Keratinocyte (primary cell): ENCODE measurements at regions not wholly inside any gene's neighbourhood (a gene's known extent, or its start where the extent isn't known, plus 50 kb on each side); places are given as distances from the start of the nearest gene placed in this dataset.
"Not testable (repeated sequence)": the region's sequence is repeated elsewhere in the genome, so short reads cannot be mapped to it uniquely, and the experiment has no call there.

ENCODE experiments used
- DNase-seq: peaks from one replicate; pipeline ENCODE4 v3.0.0-alpha.2; 2011; ENCODE audit warnings: low read depth, missing footprints, low spot score
- FAIRE-seq: peaks from 2 replicates; lab custom pipeline; 2011; peaks lifted over from hg19 to GRCh38; lab: Jason Lieb, UNC
- H2AFZ ChIP-seq: 2 replicates; pipeline ENCODE4 v1.6.0; 2012; ENCODE audit warnings: low read length, control low read depth, inconsistent platforms; ENCODE audit not compliant: control insufficient read depth
- H3K27ac ChIP-seq: 2 replicates; pipeline ENCODE4 v1.5.1; 2011; ENCODE audit warnings: low read length; ENCODE audit not compliant: control insufficient read depth, insufficient read depth
- H3K27me3 ChIP-seq: 3 replicates; pipeline ENCODE4 v1.6.0; 2011; ENCODE audit warnings: low read length; ENCODE audit not compliant: control insufficient read depth, insufficient read depth; ENCODE audit errors: extremely low read depth
- H3K36me3 ChIP-seq, 2 experiments: 2 replicates in 1 of 2; 3 replicates in 1 of 2; pipeline ENCODE4 v1.5.1; 2011; ENCODE audit warnings: low read length in 2 of 2, mild to moderate bottlenecking in 1 of 2; ENCODE audit not compliant: control insufficient read depth in 2 of 2, insufficient read depth in 2 of 2; ENCODE audit errors: extremely low read depth in 1 of 2
- H3K4me1 ChIP-seq: 3 replicates; pipeline ENCODE4 v1.5.1; 2011; ENCODE audit warnings: low read length; ENCODE audit not compliant: control insufficient read depth, insufficient read depth; ENCODE audit errors: extremely low read depth
- H3K4me2 ChIP-seq: 3 replicates; pipeline ENCODE4 v1.6.0; 2011; ENCODE audit warnings: low read depth, low read length; ENCODE audit not compliant: control insufficient read depth, insufficient read depth; ENCODE audit errors: extremely low read depth
- H3K4me3 ChIP-seq, 3 experiments: fragments of 200-600 bp in 1 of 3; sonication (generic) in 1 of 3; 2 replicates in 2 of 3; 3 replicates in 1 of 3; pipeline ENCODE4 v1.5.1; 2011 to 2016; ENCODE audit warnings: low read length in 3 of 3, mild to moderate bottlenecking in 3 of 3, control low read depth in 2 of 3, inconsistent platforms in 1 of 3, low read depth in 1 of 3, mixed read lengths in 1 of 3, mixed run types in 1 of 3, moderate library complexity in 1 of 3; ENCODE audit not compliant: control insufficient read depth in 2 of 3, insufficient read depth in 2 of 3; ENCODE audit errors: extremely low read depth in 1 of 3
- H3K79me2 ChIP-seq: 2 replicates; pipeline ENCODE4 v1.6.0; 2012; ENCODE audit warnings: low read length; ENCODE audit not compliant: control insufficient read depth, insufficient read depth
- H3K9ac ChIP-seq: 3 replicates; pipeline ENCODE4 v1.6.0; 2011; ENCODE audit warnings: low read length; ENCODE audit not compliant: control insufficient read depth, insufficient read depth; ENCODE audit errors: extremely low read depth
- H3K9me1 ChIP-seq: 3 replicates; pipeline ENCODE4 v1.6.0; 2011; ENCODE audit warnings: low read length; ENCODE audit not compliant: control insufficient read depth, insufficient read depth; ENCODE audit errors: extremely low read depth
- H3K9me3 ChIP-seq: 2 replicates; pipeline ENCODE4 v1.5.1; 2012; ENCODE audit warnings: low read depth, low read length; ENCODE audit not compliant: control insufficient read depth
- H4K20me1 ChIP-seq: 3 replicates; pipeline ENCODE4 v1.6.0; 2011; ENCODE audit warnings: low read length; ENCODE audit not compliant: control insufficient read depth, insufficient read depth; ENCODE audit errors: extremely low read depth
- dilution Hi-C: fragments of 300-500 bp; cut with MboI; formaldehyde crosslinking; loops from one replicate; pipeline ENCODE4 v1.7.0; 2020; ENCODE audit warnings: low sequenced_read_pairs; ENCODE audit not compliant: extremely low pct_ligation_motif_present

DNA sequence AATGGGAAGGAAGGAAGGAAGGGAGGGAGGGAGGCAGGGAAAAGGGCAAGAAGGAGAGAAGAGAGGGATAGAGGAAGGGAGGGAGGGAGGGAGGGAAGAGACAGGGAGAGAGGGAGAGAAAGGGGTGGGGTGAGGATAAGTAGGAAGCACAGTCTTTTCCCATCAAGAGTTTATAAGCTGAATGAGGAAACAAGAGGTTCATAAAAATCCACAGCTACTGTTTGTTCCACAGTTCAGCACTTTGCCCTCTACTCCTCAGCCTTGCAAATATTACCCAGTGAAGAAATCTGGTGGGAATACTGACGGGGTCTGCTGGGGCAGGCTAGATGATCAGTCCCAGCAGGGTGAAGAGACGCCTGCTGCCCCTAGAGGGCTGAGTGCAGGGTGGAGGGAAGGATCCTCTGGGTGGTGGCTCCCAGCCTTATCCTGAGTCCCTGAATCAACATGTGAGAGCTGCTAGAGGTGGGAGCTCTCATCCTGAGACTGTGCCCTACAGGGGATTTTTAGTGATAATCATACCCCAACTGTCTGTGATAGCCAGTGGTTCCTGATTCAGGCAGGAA is 233.9 kb upstream of the NBPF12 start:
- DNase-seq, dilution Hi-C loops, H3K27me3 ChIP-seq, H3K4me3 ChIP-seq, H4K20me1 ChIP-seq, H3K27ac ChIP-seq, H3K9me3 ChIP-seq, H3K36me3 ChIP-seq, H3K9me1 ChIP-seq, H2AFZ ChIP-seq, FAIRE-seq, H3K4me2 ChIP-seq, H3K4me1 ChIP-seq, H3K79me2 ChIP-seq, H3K9ac ChIP-seq: not testable (repeated sequence)

DNA sequence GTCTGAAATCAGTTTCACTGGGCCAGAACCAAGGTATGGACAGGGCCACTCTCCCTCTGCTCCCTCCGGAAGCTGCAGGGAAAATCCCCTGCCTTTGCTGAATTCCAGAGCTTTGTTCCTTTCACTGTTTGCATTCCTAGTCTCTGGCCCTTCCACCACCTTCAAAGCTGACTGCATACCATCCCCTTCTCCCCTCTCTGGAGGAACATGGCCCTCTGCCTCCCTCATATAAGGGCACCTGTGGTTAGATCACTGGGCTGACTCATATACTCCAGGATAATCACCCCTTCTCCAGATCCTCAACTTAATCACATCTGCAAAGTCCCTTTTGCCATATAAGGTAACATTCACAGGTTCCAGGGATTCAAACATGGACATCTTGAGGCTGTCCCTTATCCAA is 236.8 kb upstream of the NBPF12 start:
- H3K4me1 ChIP-seq, H3K4me3 ChIP-seq, dilution Hi-C loops, H3K27ac ChIP-seq, H2AFZ ChIP-seq, H4K20me1 ChIP-seq, H3K9me1 ChIP-seq, DNase-seq, H3K4me2 ChIP-seq, H3K9ac ChIP-seq, H3K79me2 ChIP-seq, H3K9me3 ChIP-seq, FAIRE-seq, H3K36me3 ChIP-seq, H3K27me3 ChIP-seq: not testable (repeated sequence)

DNA sequence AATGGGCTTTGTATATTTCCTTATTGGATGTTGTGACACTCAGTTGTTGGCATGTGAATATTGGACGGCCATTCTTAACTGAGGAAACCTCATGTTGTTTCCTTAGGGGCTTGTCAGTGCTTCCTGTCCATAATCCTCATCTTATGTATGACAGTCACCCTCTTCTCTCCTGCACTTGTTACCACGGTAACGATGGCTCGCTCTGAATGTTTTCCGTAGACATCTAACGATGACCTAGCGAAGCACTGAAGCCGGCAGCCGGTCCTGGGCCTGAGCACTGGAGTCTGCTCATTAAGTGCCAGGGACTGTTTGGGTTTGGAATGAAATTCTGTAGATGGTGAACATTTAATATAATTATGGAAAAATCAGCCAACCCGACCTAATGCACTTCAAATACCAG is 242.7 kb upstream of the NBPF12 start:
- H4K20me1 ChIP-seq, dilution Hi-C loops, H3K4me3 ChIP-seq: not testable (repeated sequence)

GRCh38 chr1:146691798-146692197 is 246.3 kb upstream of the NBPF12 start:
- H3K9me1 ChIP-seq, H3K4me3 ChIP-seq, H4K20me1 ChIP-seq, H3K36me3 ChIP-seq, H3K4me2 ChIP-seq, DNase-seq, H3K4me1 ChIP-seq, H3K9me3 ChIP-seq, FAIRE-seq, H3K9ac ChIP-seq, H3K27ac ChIP-seq, dilution Hi-C loops, H2AFZ ChIP-seq, H3K27me3 ChIP-seq, H3K79me2 ChIP-seq: not testable (repeated sequence)

More for the DNA sequence above, 242.7 kb upstream of the NBPF12 start:
- H3K9me1 ChIP-seq, H3K9ac ChIP-seq, H2AFZ ChIP-seq, FAIRE-seq, H3K79me2 ChIP-seq, H3K27ac ChIP-seq, H3K9me3 ChIP-seq, H3K4me2 ChIP-seq, H3K4me1 ChIP-seq, H3K36me3 ChIP-seq, DNase-seq, H3K27me3 ChIP-seq: not testable (repeated sequence)

- H4K20me1 ChIP-seq, H3K27me3 ChIP-seq, H3K79me2 ChIP-seq, dilution Hi-C loops, H3K4me2 ChIP-seq, H3K36me3 ChIP-seq, H3K27ac ChIP-seq, H3K4me3 ChIP-seq, H3K4me1 ChIP-seq, H3K9me3 ChIP-seq, H3K9ac ChIP-seq, FAIRE-seq, DNase-seq, H2AFZ ChIP-seq, H3K9me1 ChIP-seq: not testable (repeated sequence)
These were observed 249.2 kb upstream of the NBPF12 start for GRCh38 chr1:146688893-146689292.
